ENCODE measurements at regions not wholly inside any gene's neighbourhood (a gene's known extent, or its start where the extent isn't known, plus 50 kb on each side); places are given as distances from the start of the nearest gene placed in this dataset.

DNA sequence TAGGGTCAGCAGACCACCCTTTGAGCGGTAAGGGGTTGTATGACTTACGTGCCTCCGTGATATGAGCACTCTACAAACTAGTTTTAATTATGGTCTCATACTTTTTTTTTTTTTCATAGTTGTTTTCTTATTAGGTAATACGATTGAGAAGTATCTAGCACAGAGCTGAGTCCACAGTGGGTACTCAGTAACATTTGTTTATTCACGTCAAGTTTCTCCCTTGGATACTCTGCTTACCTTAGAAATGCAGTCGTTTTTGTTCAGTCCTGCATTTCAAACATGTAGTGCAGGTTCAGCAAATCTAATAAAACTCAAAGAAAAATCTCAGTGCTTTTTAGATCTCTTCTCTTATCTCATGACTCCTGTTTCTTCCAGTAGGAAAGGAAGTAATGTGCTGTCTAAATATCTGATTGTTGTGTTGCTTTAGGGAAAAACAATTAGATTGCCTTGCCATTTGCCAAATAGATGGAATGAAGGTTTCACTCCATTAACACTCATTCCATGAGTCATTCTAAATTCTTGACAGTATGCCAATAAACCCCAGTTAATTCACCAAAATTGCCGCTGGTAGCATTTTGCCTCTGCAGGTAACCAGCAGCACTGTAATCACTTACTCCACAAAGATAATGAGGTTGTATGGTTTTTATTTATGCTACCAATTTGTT is 118.9 kb downstream of the PTCSC3 start:
- TF ChIP-seq, protein P1, sequence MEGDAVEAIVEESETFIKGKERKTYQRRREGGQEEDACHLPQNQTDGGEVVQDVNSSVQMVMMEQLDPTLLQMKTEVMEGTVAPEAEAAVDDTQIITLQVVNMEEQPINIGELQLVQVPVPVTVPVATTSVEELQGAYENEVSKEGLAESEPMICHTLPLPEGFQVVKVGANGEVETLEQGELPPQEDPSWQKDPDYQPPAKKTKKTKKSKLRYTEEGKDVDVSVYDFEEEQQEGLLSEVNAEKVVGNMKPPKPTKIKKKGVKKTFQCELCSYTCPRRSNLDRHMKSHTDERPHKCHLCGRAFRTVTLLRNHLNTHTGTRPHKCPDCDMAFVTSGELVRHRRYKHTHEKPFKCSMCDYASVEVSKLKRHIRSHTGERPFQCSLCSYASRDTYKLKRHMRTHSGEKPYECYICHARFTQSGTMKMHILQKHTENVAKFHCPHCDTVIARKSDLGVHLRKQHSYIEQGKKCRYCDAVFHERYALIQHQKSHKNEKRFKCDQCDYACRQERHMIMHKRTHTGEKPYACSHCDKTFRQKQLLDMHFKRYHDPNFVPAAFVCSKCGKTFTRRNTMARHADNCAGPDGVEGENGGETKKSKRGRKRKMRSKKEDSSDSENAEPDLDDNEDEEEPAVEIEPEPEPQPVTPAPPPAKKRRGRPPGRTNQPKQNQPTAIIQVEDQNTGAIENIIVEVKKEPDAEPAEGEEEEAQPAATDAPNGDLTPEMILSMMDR (IDR thresholded peaks at IDR 0.05), result no peak
- TF ChIP-seq POLR2A (IDR thresholded peaks at IDR 0.05), result no peak

All from lower leg skin (tissue), 3 donors.